ENCODE measurements at regions not wholly inside any gene's neighbourhood (a gene's known extent, or its start where the extent isn't known, plus 50 kb on each side); places are given as distances from the start of the nearest gene placed in this dataset.

GRCh38 chr10:111593578-111593977 lies 516.7 kb downstream of the ADRA2A start:
- no peak for TF ChIP-seq CTCF (IDR thresholded peaks at IDR 0.05)
- no peak for TF ChIP-seq POLR2A (IDR thresholded peaks at IDR 0.05)
- no peak for TF ChIP-seq EP300 (IDR thresholded peaks at IDR 0.05)
